ENCODE measurements at regions not wholly inside any gene's neighbourhood (a gene's known extent, or its start where the extent isn't known, plus 50 kb on each side); places are given as distances from the start of the nearest gene placed in this dataset.
"Not testable (repeated sequence)": the region's sequence is repeated elsewhere in the genome, so short reads cannot be mapped to it uniquely, and the experiment has no call there.

DNA sequence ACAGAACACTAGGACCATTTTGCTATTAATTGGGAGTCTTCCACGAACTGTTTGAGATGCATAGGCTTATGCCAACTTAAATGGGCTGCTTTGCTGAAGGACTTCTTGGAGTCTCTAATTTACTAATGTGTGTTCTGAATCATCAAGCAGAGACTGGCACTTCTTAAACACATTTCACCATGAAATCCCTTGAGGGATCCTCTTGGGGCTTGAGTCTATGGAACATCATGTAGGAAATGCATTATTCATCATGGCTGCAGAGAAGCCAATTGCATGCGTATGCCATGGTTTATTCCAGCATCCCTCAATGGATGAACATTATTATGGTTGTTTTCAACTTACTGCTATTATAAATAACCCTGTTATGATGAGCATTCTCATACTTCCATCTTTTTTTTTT lies 73.4 kb downstream of the FGD2 start:
- DNase-seq (ENCODE audit: low read depth in 2 of 2) = no peak

GRCh38 chr6:37081042-37081607 lies 75.7 kb downstream of the FGD2 start:
- no peak for DNase-seq (ENCODE audit: low read depth in 2 of 2)

DNA sequence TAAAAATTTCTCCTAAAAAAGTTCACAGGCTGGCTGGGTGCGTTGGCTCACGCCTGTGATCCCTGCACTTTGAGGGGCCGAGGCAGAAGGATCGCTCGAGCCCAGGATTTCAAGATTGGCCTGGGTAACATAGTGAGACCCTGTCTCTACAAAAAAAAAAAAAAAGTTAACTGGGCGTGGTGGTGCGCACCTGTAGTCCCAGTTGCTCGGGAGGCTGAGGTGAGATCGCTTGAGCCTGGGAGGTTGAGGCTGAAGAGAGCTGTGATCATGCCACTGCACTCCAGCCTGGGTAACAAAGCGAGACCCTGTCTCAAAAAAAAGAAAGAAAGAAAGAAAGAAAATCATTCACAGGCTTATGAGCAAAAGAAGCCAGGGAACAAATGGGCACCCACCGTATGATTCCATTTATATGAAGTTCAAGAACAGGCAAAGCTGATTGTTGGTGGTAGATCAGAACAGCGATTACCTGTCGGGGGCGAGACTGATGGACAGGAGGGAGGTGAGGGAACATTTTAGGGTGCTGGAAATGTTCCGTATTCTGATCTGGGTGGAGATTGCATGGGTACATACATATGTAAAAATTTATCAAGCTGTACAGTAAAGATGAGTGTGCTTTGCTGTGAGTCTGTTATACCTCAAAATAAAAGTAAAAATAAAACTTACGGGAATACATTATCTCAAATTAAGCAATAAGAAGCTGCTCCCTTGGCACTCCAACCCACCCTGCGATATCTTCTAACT lies 77.1 kb downstream of the FGD2 start:
- no peak for DNase-seq (ENCODE audit: low read depth in 2 of 2)

GRCh38 chr6:37083243-37084138 lies 78.0 kb downstream of the FGD2 start:
- peak in 1 of 2 experiments; percentile 38 for DNase-seq (ENCODE audit: low read depth in 2 of 2)

DNA sequence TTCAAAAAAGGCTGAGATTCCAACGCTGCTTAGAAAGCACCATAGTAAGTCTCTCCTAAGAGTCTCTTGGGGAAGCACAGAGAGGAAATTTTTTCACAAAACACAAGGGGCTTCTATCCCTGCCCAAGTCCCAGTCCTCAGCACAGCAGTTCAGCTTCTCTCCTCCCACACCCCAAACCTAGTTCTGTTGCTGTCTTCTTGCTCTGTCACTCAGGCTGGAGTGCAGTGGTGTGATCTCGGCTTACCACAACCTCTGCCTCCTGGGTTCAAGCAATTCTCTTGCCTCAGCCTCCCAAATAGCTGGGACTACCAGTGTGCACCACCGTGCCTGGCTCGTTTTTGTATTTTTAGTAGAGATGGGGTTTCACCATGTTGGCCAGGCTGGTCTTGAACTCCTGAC lies 79.2 kb downstream of the FGD2 start:
- not testable (repeated sequence) for DNase-seq (ENCODE audit: low read depth in 2 of 2)

DNA sequence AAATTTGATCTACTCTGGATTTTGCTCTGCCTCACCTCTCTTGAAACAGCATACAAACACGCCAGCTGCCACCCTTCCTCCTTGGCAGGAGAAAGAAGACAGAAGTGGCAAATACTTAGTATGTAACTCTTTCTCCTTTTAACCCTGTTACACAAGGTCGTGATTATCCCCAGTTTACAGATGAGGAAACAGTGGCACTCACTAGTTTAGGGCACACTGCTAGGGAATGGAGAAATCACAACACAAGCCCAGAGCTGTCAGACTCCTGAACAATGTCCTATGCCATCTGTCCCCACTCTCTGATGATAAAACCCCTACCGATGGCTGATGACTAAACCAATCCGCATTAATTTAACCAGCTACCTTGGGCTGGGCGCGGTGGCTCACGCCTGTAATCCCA lies 79.7 kb downstream of the FGD2 start:
- no peak for DNase-seq (ENCODE audit: low read depth in 2 of 2)

DNA sequence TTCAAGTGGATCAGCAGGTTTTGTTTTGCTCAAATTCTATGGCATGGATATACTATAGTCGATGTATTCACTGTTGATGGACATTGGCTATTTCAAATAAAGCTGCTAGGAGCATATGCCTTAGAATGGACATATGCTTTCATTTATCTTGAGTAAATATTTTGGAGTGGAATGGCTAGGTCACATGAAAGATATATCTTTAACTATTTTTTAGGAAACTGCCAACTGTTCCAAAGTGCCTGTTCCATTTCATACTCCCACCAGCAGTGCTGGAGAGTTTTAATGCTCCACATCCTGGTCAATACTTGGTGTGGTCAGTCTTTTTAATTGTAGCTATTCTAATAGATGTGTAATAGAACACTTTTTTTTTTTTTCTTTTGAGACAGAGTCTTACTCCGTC lies 81.1 kb upstream of the PIM1 start:
- peak in 1 of 2 experiments; percentile 22 for DNase-seq (ENCODE audit: low read depth in 2 of 2)

- DNase-seq (ENCODE audit: low read depth in 2 of 2) = no peak
Measured at GRCh38 chr6:37089783-37090182, 80.2 kb upstream of the PIM1 start.

DNA sequence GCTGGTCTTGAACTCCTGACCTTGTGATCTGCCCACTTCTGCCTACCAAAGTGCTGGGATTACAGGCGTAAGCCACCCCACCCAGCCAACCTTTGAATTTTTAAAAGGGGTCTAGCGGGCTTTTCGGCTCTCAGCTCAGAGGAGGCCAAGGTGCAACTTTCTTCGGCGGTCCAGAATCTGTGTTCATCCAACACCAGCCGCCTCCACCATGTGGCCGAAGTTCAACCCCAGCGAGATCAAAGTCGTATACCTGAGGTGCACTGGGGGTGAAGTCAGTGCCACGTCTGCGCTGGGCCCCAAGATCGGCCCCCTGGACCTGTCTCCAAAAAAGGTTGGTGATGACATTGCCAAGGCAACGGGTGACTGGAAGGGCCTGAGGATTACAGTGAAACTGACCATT lies 78.8 kb upstream of the PIM1 start:
- not testable (repeated sequence) for DNase-seq (ENCODE audit: low read depth in 2 of 2)

GRCh38 chr6:37091586-37091985 lies 78.4 kb upstream of the PIM1 start:
- not testable (repeated sequence) for DNase-seq (ENCODE audit: low read depth in 2 of 2)

DNA sequence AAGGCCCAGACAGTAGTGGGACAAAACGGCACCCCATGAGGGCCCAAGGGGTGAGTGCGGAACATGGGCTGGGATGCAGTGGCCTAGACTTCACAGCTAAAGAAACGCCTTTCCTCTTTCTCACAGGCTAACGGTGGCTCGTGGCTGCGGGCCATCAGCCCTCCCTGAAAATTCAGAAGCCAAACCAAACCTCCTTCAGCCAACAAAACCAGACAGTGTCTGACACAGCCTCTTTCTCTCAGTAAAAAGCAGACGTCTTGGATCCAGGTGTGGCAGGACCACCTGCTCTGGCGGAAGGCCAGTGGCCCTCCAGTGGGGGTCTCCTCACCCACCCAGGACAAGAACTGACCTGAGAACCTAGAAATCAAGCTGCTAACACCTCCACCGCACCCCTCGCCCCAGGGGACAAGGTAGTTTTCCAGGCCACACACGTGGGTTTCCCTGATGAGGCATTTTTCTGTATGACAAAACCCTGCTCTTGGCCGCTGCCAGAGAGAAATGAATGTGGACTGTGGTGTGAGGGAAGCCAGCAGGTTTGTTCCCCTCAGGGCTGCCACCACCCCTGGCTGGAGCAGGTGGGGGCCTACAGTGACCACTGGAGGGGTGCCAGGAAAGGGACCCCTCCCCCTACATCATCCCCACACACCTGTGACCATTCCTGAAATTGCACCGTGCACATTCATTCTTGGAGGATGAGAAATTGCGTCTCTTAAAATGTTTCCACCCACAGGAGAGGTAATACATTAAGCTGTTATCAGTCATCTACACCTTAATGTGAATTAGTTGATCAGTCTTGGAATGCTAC lies 76.8 kb upstream of the PIM1 start:
- no peak for DNase-seq (ENCODE audit: low read depth in 2 of 2)

- no peak for DNase-seq (ENCODE audit: low read depth in 2 of 2)
Measured at GRCh38 chr6:37093728-37094069, 76.3 kb upstream of the PIM1 start.

GRCh38 chr6:37095997-37096396 lies 74.0 kb upstream of the PIM1 start:
- DNase-seq (ENCODE audit: low read depth in 2 of 2) = no peak

DNA sequence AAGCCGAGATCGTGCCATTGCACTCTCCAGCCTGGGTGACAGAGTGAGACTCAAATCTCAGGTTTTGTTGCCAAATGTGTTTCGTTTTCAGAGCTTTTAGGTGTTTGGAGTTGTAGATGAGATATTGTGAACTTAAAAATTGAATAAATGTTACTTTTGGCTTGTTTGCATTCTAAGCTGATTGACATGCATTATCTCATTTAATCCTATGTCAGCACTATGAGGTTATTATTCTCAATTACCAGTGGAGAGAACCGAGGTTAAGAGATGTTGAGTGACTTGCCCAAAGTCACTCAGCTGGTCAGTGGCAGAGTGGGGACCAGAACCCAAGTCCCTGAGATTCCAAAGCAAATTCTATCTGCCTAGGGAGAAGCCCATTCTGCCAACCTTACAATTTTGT lies 72.6 kb upstream of the PIM1 start:
- DNase-seq (ENCODE audit: low read depth in 2 of 2) = no peak

DNA sequence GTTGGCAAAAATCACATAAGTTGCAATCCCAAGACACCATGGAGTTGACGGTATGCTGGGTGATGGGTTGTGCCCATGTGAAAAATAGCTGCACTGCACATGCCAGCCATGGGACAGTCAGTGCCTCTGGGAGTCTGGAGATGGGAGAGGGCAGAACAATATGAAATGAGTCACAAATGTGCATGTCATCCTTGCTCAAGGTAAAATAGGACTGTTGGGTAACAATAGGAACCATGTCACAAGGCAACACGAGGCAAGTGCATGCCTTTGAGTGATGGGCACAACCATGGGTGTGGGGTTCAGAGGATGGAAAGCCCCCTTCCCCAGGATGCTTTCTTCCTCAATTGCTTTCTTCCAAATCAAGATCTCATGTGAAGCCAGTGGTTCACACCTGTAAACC lies 70.5 kb upstream of the PIM1 start:
- no peak for DNase-seq (ENCODE audit: low read depth in 2 of 2)

GRCh38 chr6:37100745-37101144 lies 69.2 kb upstream of the PIM1 start:
- DNase-seq (ENCODE audit: low read depth in 2 of 2) = no peak

- DNase-seq (ENCODE audit: low read depth in 2 of 2) = no peak
Measured at GRCh38 chr6:37101991-37102298, 68.0 kb upstream of the PIM1 start.

- DNase-seq (ENCODE audit: low read depth in 2 of 2) = peak; percentile 66 to 70
Measured at GRCh38 chr6:37102299-37103168, 67.4 kb upstream of the PIM1 start.

GRCh38 chr6:37103169-37104039 lies 66.5 kb upstream of the PIM1 start:
- DNase-seq (ENCODE audit: low read depth in 2 of 2) = no peak

GRCh38 chr6:37104824-37105147 lies 65.2 kb upstream of the PIM1 start:
- no peak for DNase-seq (ENCODE audit: low read depth in 2 of 2)
